ENCODE measurements at regions not wholly inside any gene's neighbourhood (a gene's known extent, or its start where the extent isn't known, plus 50 kb on each side); places are given as distances from the start of the nearest gene placed in this dataset.

- DNase-seq (ENCODE audit: low read depth): no peak
These were observed 138.5 kb upstream of the NCAM1 start for GRCh38 chr11:112822478-112823274.

- no peak for DNase-seq (ENCODE audit: low read depth)
These were observed 135.2 kb upstream of the NCAM1 start for GRCh38 chr11:112826026-112826425.

GRCh38 chr11:112826788-112827187 lies 134.4 kb upstream of the NCAM1 start:
- no peak for DNase-seq (ENCODE audit: low read depth)

GRCh38 chr11:112828421-112828820 lies 132.8 kb upstream of the NCAM1 start:
- DNase-seq (ENCODE audit: low read depth): no peak

GRCh38 chr11:112829971-112830654 lies 131.1 kb upstream of the NCAM1 start:
- DNase-seq (ENCODE audit: low read depth): no peak

GRCh38 chr11:112831041-112831440 lies 130.2 kb upstream of the NCAM1 start:
- no peak for DNase-seq (ENCODE audit: low read depth)

- DNase-seq (ENCODE audit: low read depth): no peak
These were observed 129.1 kb upstream of the NCAM1 start for GRCh38 chr11:112831969-112832766.

- no peak for DNase-seq (ENCODE audit: low read depth)
These were observed 126.9 kb upstream of the NCAM1 start for GRCh38 chr11:112834277-112834755.

GRCh38 chr11:112835591-112836255 lies 125.5 kb upstream of the NCAM1 start:
- DNase-seq (ENCODE audit: low read depth): no peak

GRCh38 chr11:112836256-112836602 lies 125.0 kb upstream of the NCAM1 start:
- DNase-seq (ENCODE audit: low read depth): no peak

- no peak for DNase-seq (ENCODE audit: low read depth)
These were observed 123.9 kb upstream of the NCAM1 start for GRCh38 chr11:112837162-112837826.

GRCh38 chr11:112839051-112839450 lies 122.2 kb upstream of the NCAM1 start:
- no peak for DNase-seq (ENCODE audit: low read depth)

GRCh38 chr11:112841729-112842128 lies 119.5 kb upstream of the NCAM1 start:
- DNase-seq (ENCODE audit: low read depth): no peak

- no peak for DNase-seq (ENCODE audit: low read depth)
These were observed 119.1 kb upstream of the NCAM1 start for GRCh38 chr11:112842151-112842550.

- no peak for DNase-seq (ENCODE audit: low read depth)
These were observed 116.7 kb upstream of the NCAM1 start for GRCh38 chr11:112844517-112844916.

- DNase-seq (ENCODE audit: low read depth): no peak
These were observed 113.7 kb upstream of the NCAM1 start for GRCh38 chr11:112847568-112847967.

GRCh38 chr11:112852143-112852866 lies 108.9 kb upstream of the NCAM1 start:
- DNase-seq (ENCODE audit: low read depth): no peak

GRCh38 chr11:112856133-112856532 lies 105.1 kb upstream of the NCAM1 start:
- DNase-seq (ENCODE audit: low read depth): no peak

GRCh38 chr11:112856591-112856990 lies 104.6 kb upstream of the NCAM1 start:
- no peak for DNase-seq (ENCODE audit: low read depth)

- no peak for DNase-seq (ENCODE audit: low read depth)
These were observed 102.8 kb upstream of the NCAM1 start for GRCh38 chr11:112858289-112859023.

Measured in activated T-cell treated with anti-CD3 and anti-CD28 coated beads for 24 hours (primary cell).